ENCODE measurements at regions not wholly inside any gene's neighbourhood (a gene's known extent, or its start where the extent isn't known, plus 50 kb on each side); places are given as distances from the start of the nearest gene placed in this dataset.
A peak's percentile ranks its signal among the peaks of the same experiment; 100 is the strongest.

GRCh38 chr2:41634686-41635085 is 413.1 kb upstream of the PKDCC start:
- no peak for DNase-seq (ENCODE audit: low read depth)
- TF ChIP-seq, protein P1, sequence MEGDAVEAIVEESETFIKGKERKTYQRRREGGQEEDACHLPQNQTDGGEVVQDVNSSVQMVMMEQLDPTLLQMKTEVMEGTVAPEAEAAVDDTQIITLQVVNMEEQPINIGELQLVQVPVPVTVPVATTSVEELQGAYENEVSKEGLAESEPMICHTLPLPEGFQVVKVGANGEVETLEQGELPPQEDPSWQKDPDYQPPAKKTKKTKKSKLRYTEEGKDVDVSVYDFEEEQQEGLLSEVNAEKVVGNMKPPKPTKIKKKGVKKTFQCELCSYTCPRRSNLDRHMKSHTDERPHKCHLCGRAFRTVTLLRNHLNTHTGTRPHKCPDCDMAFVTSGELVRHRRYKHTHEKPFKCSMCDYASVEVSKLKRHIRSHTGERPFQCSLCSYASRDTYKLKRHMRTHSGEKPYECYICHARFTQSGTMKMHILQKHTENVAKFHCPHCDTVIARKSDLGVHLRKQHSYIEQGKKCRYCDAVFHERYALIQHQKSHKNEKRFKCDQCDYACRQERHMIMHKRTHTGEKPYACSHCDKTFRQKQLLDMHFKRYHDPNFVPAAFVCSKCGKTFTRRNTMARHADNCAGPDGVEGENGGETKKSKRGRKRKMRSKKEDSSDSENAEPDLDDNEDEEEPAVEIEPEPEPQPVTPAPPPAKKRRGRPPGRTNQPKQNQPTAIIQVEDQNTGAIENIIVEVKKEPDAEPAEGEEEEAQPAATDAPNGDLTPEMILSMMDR (conservative IDR thresholded peaks at IDR 0.05; ENCODE audit: low read depth, low read length) = no peak
- H3K4me3 ChIP-seq (ENCODE audit: low read length) = no peak overlapping the region

- DNase-seq (ENCODE audit: low read depth) = no peak
- H3K4me3 ChIP-seq (ENCODE audit: low read length) = no peak overlapping the region
- TF ChIP-seq, protein P1 (conservative IDR thresholded peaks at IDR 0.05; ENCODE audit: low read depth, low read length) = no peak
Observed at GRCh38 chr2:41644936-41645335, 402.9 kb upstream of the PKDCC start.

GRCh38 chr2:41647468-41648050 is 400.3 kb upstream of the PKDCC start:
- DNase-seq (ENCODE audit: low read depth) = peak; percentile 48
- H3K4me3 ChIP-seq (ENCODE audit: low read length) = no peak overlapping the region
- TF ChIP-seq, protein P1 (conservative IDR thresholded peaks at IDR 0.05; ENCODE audit: low read depth, low read length) = no peak

- TF ChIP-seq, protein P1 (conservative IDR thresholded peaks at IDR 0.05; ENCODE audit: low read depth, low read length) = no peak
- no peak for DNase-seq (ENCODE audit: low read depth)
- H3K4me3 ChIP-seq (ENCODE audit: low read length) = no peak overlapping the region
Observed at GRCh38 chr2:41657226-41657625, 390.6 kb upstream of the PKDCC start.

- TF ChIP-seq, protein P1 (conservative IDR thresholded peaks at IDR 0.05; ENCODE audit: low read depth, low read length) = no peak
- DNase-seq (ENCODE audit: low read depth) = no peak
- H3K4me3 ChIP-seq (ENCODE audit: low read length) = no peak overlapping the region
Observed at GRCh38 chr2:41659758-41660157, 388.1 kb upstream of the PKDCC start.

- DNase-seq (ENCODE audit: low read depth) = no peak
- no peak overlapping the region for H3K4me3 ChIP-seq (ENCODE audit: low read length)
- TF ChIP-seq, protein P1 (conservative IDR thresholded peaks at IDR 0.05; ENCODE audit: low read depth, low read length) = no peak
Observed at GRCh38 chr2:41662461-41662860, 385.4 kb upstream of the PKDCC start.

GRCh38 chr2:41663056-41663455 is 384.8 kb upstream of the PKDCC start:
- no peak for DNase-seq (ENCODE audit: low read depth)
- H3K4me3 ChIP-seq (ENCODE audit: low read length) = no peak overlapping the region
- TF ChIP-seq, protein P1 (conservative IDR thresholded peaks at IDR 0.05; ENCODE audit: low read depth, low read length) = no peak

All from retinal pigment epithelial cell (primary cell).